Tibial nerve (tissue), 4 donors: ENCODE measurements at regions not wholly inside any gene's neighbourhood (a gene's known extent, or its start where the extent isn't known, plus 50 kb on each side); places are given as distances from the start of the nearest gene placed in this dataset.
"Not testable (repeated sequence)": the region's sequence is repeated elsewhere in the genome, so short reads cannot be mapped to it uniquely, and the experiment has no call there.

Experiments
- DNase-seq, 2 donors: peaks; one replicate each; pipeline ENCODE4 v3.0.0-alpha.2; 2019; ENCODE audit warnings: low spot score in 2 of 2
- H3K27ac ChIP-seq, 4 donors: fragments of 200-600 bp; sonication (generic) in 3 of 4; one replicate each; pipeline ENCODE4 v1.5.1; 2017 to 2019; ENCODE audit warnings: mild to moderate bottlenecking in 1 of 4
- H3K27me3 ChIP-seq, 2 donors: fragments of 200-600 bp; sonication (generic) in 1 of 2; one replicate each; pipeline versions ENCODE4 v1.5.1 to v1.6.0; 2017 to 2019
- H3K36me3 ChIP-seq, 3 donors: fragments of 200-600 bp; sonication (generic); one replicate each; pipeline ENCODE4 v1.5.1; 2018 to 2019
- H3K4me1 ChIP-seq, 4 donors: fragments of 200-600 bp; sonication (generic) in 3 of 4; one replicate each; pipeline ENCODE4 v1.5.1; 2017 to 2019
- H3K4me3 ChIP-seq, 4 donors: fragments of 200-600 bp; sonication (generic) in 3 of 4; one replicate each; pipeline ENCODE4 v1.5.1; 2017 to 2019; ENCODE audit warnings: mild to moderate bottlenecking in 1 of 4, moderate library complexity in 1 of 4
- H3K9me3 ChIP-seq, 4 donors: fragments of 200-600 bp; sonication (generic) in 3 of 4; one replicate each; pipeline ENCODE4 v1.5.1; 2017 to 2019
- CTCF ChIP-seq, 5 experiments: fragments of 200-600 bp in 3 of 5; fragments of 450-650 bp in 2 of 5; sonication (generic) in 3 of 5; IDR thresholded peaks; one replicate each; pipeline ENCODE4 v1.5.1; 2016 to 2019; ENCODE audit warnings: antibody characterized with exemption in 5 of 5, mild to moderate bottlenecking in 3 of 5, moderate library complexity in 2 of 5
- EP300 ChIP-seq, 2 donors: sonication (generic); formaldehyde crosslinking; IDR thresholded peaks; one replicate each; pipeline ENCODE4 v1.6.1; 2017; ENCODE audit warnings: antibody characterized with exemption in 2 of 2, mild to moderate bottlenecking in 1 of 2
- POLR2A ChIP-seq, 2 donors: fragments of 450-650 bp; IDR thresholded peaks; one replicate each; pipeline ENCODE4 v1.6.1; 2017; ENCODE audit warnings: antibody characterized with exemption in 2 of 2, mild to moderate bottlenecking in 2 of 2, moderate library complexity in 2 of 2
- WGBS, 2 donors: methylation state at CpG; one replicate each; pipeline ENCODE4 v1.1.5; 2018; 5-methylcytosine and 5-hydroxymethylcytosine counted together

GRCh38 chr5:105630803-105631202, 2039.9 kb downstream of the EFNA5 start:
- 77 to 85% methylated on average over 3 of the region's 3 CpGs for WGBS, 2 donors
- no peaks in the 10 kb centered on the region for H3K27me3 ChIP-seq

GRCh38 chr5:105619725-105620124, 2051.0 kb downstream of the EFNA5 start:
- WGBS, 2 donors = 82% methylated on average over 3 of the region's 3 CpGs
- Histone ChIP-seq H3K4me3 (no peak overlapping the region), H3K4me1 (peaks cover 0 to 5% (median 0%) of the 10 kb centered on the region in 4 donors), H3K9me3 (no peaks in the 10 kb centered on the region), H3K36me3 (no peaks in the 10 kb centered on the region), H3K27me3 (no peaks in the 10 kb centered on the region), H3K27ac (no peak overlapping the region)
- no peak for DNase-seq
- no peak for TF ChIP-seq CTCF (IDR thresholded peaks at IDR 0.05)
- no peak for TF ChIP-seq POLR2A (IDR thresholded peaks at IDR 0.05)
- no peak for TF ChIP-seq EP300 (IDR thresholded peaks at IDR 0.05)

More at GRCh38 chr5:105630803-105631202, 2039.9 kb downstream of the EFNA5 start:
- TF ChIP-seq CTCF (IDR thresholded peaks at IDR 0.05) (no peak), EP300 (IDR thresholded peaks at IDR 0.05) (no peak), POLR2A (IDR thresholded peaks at IDR 0.05) (no peak)
- DNase-seq = no peak
- Histone ChIP-seq H3K36me3 (no peaks in the 10 kb centered on the region), H3K9me3 (no peaks in the 10 kb centered on the region), H3K27ac (no peak overlapping the region), H3K4me1 (no peaks in the 10 kb centered on the region), H3K4me3 (no peak overlapping the region)

GRCh38 chr5:105617436-105618215, 2053.1 kb downstream of the EFNA5 start:
- Histone ChIP-seq H3K27ac (no peak overlapping the region), H3K4me1 (peaks cover 0 to 5% (median 0%) of the 10 kb centered on the region in 4 donors), H3K27me3 (no peaks in the 10 kb centered on the region), H3K9me3 (no peaks in the 10 kb centered on the region), H3K36me3 (no peaks in the 10 kb centered on the region), H3K4me3 (no peak overlapping the region)
- DNase-seq = no peak
- TF ChIP-seq CTCF (IDR thresholded peaks at IDR 0.05) (no peak), POLR2A (IDR thresholded peaks at IDR 0.05) (no peak), EP300 (IDR thresholded peaks at IDR 0.05) (no peak)
- 24 to 42% methylated on average over 2 of the region's 2 CpGs for WGBS, 2 donors

GRCh38 chr5:105616599-105616998, 2054.0 kb upstream of the NUDT12 start:
- peaks cover 0 to 5% (median 0%) of the 10 kb centered on the region in 4 donors for H3K4me1 ChIP-seq
- DNase-seq = no peak
- WGBS, 2 donors = 31 to 39% methylated on average over 2 of the region's 2 CpGs
- no peaks in the 10 kb centered on the region for H3K27me3 ChIP-seq
- no peaks in the 10 kb centered on the region for H3K36me3 ChIP-seq
- TF ChIP-seq CTCF (IDR thresholded peaks at IDR 0.05) (no peak), POLR2A (IDR thresholded peaks at IDR 0.05) (no peak), EP300 (IDR thresholded peaks at IDR 0.05) (no peak)
- H3K27ac ChIP-seq = no peak overlapping the region
- H3K9me3 ChIP-seq = no peaks in the 10 kb centered on the region
- no peak overlapping the region for H3K4me3 ChIP-seq

GRCh38 chr5:105602406-105602805, 2039.8 kb upstream of the NUDT12 start:
- not testable (repeated sequence) for H3K27me3 ChIP-seq, DNase-seq, H3K4me1 ChIP-seq, H3K36me3 ChIP-seq, H3K4me3 ChIP-seq, H3K27ac ChIP-seq
- peaks cover 0 to 29% (median 0%) of the 10 kb centered on the region in 4 donors for H3K9me3 ChIP-seq
